Ishikawa (cell line): ENCODE measurements at regions not wholly inside any gene's neighbourhood (a gene's known extent, or its start where the extent isn't known, plus 50 kb on each side); places are given as distances from the start of the nearest gene placed in this dataset.

ENCODE experiments used
- CEBPB ChIP-seq: IDR thresholded peaks from 2 replicates; pipeline ENCODE4 v1.6.1; 2012
- CREB1 ChIP-seq: IDR thresholded peaks from 2 replicates; pipeline ENCODE4 v1.6.1; 2012; ENCODE audit warnings: low read depth
- EGR1 ChIP-seq: IDR thresholded peaks from 2 replicates; pipeline ENCODE4 v1.6.1; 2012
- EP300 ChIP-seq: IDR thresholded peaks from 2 replicates; pipeline ENCODE4 v1.6.1; 2012; ENCODE audit warnings: borderline replicate concordance
- MAX ChIP-seq: IDR thresholded peaks from 2 replicates; pipeline ENCODE4 v1.6.1; 2012
- RAD21 ChIP-seq: IDR thresholded peaks from 2 replicates; pipeline ENCODE4 v1.6.1; 2012; ENCODE audit warnings: low read depth
- REST ChIP-seq: IDR thresholded peaks from 2 replicates; pipeline ENCODE4 v1.6.1; 2012; ENCODE audit warnings: low read depth, mild to moderate bottlenecking
- TAF1 ChIP-seq: IDR thresholded peaks from 2 replicates; pipeline ENCODE4 v1.6.1; 2012; ENCODE audit warnings: low read depth, mild to moderate bottlenecking
- TEAD4 ChIP-seq: IDR thresholded peaks from 2 replicates; pipeline ENCODE4 v1.6.1; 2012

GRCh38 chr10:58936364-58936763 is 240.1 kb upstream of the PHYHIPL start:
- TF ChIP-seq REST (no peak), TAF1 (no peak), CREB1 (no peak), EGR1 (no peak), CEBPB (no peak), RAD21 (no peak), TEAD4 (no peak), EP300 (no peak), MAX (no peak)
